GM13977 (cell line): ENCODE measurements at regions not wholly inside any gene's neighbourhood (a gene's known extent, or its start where the extent isn't known, plus 50 kb on each side); places are given as distances from the start of the nearest gene placed in this dataset.

Experiments
- DNase-seq: peaks from one replicate; pipeline ENCODE4 v3.0.0; 2012; ENCODE audit warnings: low spot score
- in situ Hi-C: fragments of 300-500 bp; cut with MboI; formaldehyde crosslinking; loops from one replicate; pipeline ENCODE4 v1.12.0; 2022; ENCODE audit warnings: low sequenced_read_pairs, low pct_unique_long_range_greater_than_20kb, mixed read lengths, inconsistent platforms; ENCODE audit not compliant: unreplicated experiment
- TF ChIP-seq, protein P1 (sequence below): IDR thresholded peaks from 2 replicates; pipeline ENCODE4 v1.5.1; 2012; ENCODE audit warnings: mild to moderate bottlenecking, control low read depth; ENCODE audit not compliant: insufficient read depth; ENCODE audit errors: extremely low read depth, missing control alignments

DNA sequence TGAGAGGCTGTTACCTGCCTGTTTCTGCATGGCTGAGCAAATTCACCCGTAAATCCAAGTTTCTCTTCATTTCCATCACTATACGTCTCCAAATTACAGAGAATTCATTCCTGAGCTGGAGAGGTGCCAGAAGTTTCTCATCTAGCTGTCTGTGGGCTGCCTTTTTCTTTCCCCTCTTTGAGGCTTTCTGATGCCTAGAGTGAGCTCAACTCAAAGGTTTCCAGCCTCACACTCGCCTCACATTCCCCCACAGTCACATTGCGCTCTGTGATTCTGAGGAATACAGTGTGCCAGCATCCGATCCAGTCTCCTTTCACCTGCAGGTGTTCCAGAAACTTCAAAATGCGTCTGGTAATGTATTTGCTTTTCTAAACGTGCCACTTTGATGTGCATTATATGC, 267.2 kb downstream of the MFSD1 start, which contains the start of gene IQCJ:
Gene IQCJ (plus strand): TSS at position 229 of the 400 bp plus-strand sequence.
- DNase-seq = no peak
- TF ChIP-seq, protein P1, sequence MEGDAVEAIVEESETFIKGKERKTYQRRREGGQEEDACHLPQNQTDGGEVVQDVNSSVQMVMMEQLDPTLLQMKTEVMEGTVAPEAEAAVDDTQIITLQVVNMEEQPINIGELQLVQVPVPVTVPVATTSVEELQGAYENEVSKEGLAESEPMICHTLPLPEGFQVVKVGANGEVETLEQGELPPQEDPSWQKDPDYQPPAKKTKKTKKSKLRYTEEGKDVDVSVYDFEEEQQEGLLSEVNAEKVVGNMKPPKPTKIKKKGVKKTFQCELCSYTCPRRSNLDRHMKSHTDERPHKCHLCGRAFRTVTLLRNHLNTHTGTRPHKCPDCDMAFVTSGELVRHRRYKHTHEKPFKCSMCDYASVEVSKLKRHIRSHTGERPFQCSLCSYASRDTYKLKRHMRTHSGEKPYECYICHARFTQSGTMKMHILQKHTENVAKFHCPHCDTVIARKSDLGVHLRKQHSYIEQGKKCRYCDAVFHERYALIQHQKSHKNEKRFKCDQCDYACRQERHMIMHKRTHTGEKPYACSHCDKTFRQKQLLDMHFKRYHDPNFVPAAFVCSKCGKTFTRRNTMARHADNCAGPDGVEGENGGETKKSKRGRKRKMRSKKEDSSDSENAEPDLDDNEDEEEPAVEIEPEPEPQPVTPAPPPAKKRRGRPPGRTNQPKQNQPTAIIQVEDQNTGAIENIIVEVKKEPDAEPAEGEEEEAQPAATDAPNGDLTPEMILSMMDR = no peak
- in situ Hi-C loops = no loop called here

- in situ Hi-C loops = no loop called here
- TF ChIP-seq, protein P1 = no peak
Observed at GRCh38 chr3:159069866-159070425, 268.1 kb downstream of the MFSD1 start.

GRCh38 chr3:159074756-159075701, 273.2 kb downstream of the MFSD1 start:
- TF ChIP-seq, protein P1 = no peak
- DNase-seq = no peak
- in situ Hi-C loops = no loop called here

More at GRCh38 chr3:159069866-159070425, 268.1 kb downstream of the MFSD1 start:
- no peak for DNase-seq

- TF ChIP-seq, protein P1 = no peak
- in situ Hi-C loops = no loop called here
- DNase-seq = no peak
Observed at GRCh38 chr3:159077860-159078259, 276.0 kb downstream of the MFSD1 start.

- DNase-seq = no peak
- in situ Hi-C loops = no loop called here
- TF ChIP-seq, protein P1 = no peak
Observed at GRCh38 chr3:159080256-159080655, 278.4 kb downstream of the MFSD1 start.

GRCh38 chr3:159080821-159081220, 279.0 kb downstream of the MFSD1 start:
- DNase-seq = no peak

More at GRCh38 chr3:159080821-159081220, 279.0 kb downstream of the MFSD1 start:
- in situ Hi-C loops = no loop called here
- TF ChIP-seq, protein P1 = no peak
